SK-N-SH (cell line): ENCODE measurements at regions not wholly inside any gene's neighbourhood (a gene's known extent, or its start where the extent isn't known, plus 50 kb on each side); places are given as distances from the start of the nearest gene placed in this dataset.
"Not testable (repeated sequence)": the region's sequence is repeated elsewhere in the genome, so short reads cannot be mapped to it uniquely, and the experiment has no call there.

Source experiments
- CTCF ChIA-PET: fragments of 300-600, 350-600 bp; formaldehyde crosslinking; extraction: SDS; loops from one replicate; lab custom pipeline; 2021; lab: Yijun Ruan, JAX
- POLR2A ChIA-PET: fragments of 350-600 bp; sonication (Branson Sonifier 250); formaldehyde crosslinking; extraction: SDS; loops from one replicate; lab custom pipeline; 2020; ENCODE audit warnings: antibody characterized with exemption, inconsistent platforms; lab: Yijun Ruan, JAX
- DNase-seq: peaks from one replicate; pipeline ENCODE4 v3.0.0; 2012
- H2AFZ ChIP-seq: fragments of 200-600 bp; sonication (generic); 2 replicates; pipeline ENCODE4 v1.8.1; 2016; ENCODE audit warnings: antibody characterized with exemption, mild to moderate bottlenecking, low read depth
- H3F3A ChIP-seq: fragments of 200-600 bp; sonication (generic); replicated peaks from 2 replicates; pipeline ENCODE3; 2016; ENCODE audit warnings: antibody characterized with exemption, mild to moderate bottlenecking; ENCODE audit not compliant: insufficient read depth
- H3K27ac ChIP-seq, 2 experiments: fragments of 200-500 bp in 1 of 2; fragments of 200-600 bp in 1 of 2; sonication (Bioruptor generic) in 1 of 2; sonication (generic), shearing (Covaris generic) in 1 of 2; 2 replicates each; pipeline versions ENCODE4 v1.5.1 to v1.6.1; 2014 to 2016; ENCODE audit warnings: low read depth in 2 of 2, inconsistent platforms in 1 of 2, low read length in 1 of 2, mild to moderate bottlenecking in 1 of 2, mixed read lengths in 1 of 2
- H3K27me3 ChIP-seq: fragments of 200-600 bp; sonication (generic), shearing (Covaris generic); 2 replicates; pipeline ENCODE4 v1.6.1; 2016; ENCODE audit warnings: mixed run types; ENCODE audit not compliant: insufficient read depth
- H3K36me3 ChIP-seq, 2 experiments: fragments of 200-500 bp in 1 of 2; fragments of 200-600 bp in 1 of 2; sonication (Bioruptor generic) in 1 of 2; sonication (generic) in 1 of 2; replicated peaks in 1 of 2; 2 replicates each; pipeline versions ENCODE3 to v1.5.1; 2014 to 2016; ENCODE audit warnings: low read length in 1 of 2, mild to moderate bottlenecking in 1 of 2; ENCODE audit not compliant: insufficient read depth in 2 of 2, control insufficient read depth in 1 of 2
- H3K4me1 ChIP-seq, 2 experiments: fragments of 200-500 bp in 1 of 2; fragments of 200-600 bp in 1 of 2; sonication (Bioruptor generic) in 1 of 2; sonication (generic), shearing (Covaris generic) in 1 of 2; 2 replicates each; pipeline versions ENCODE4 v1.5.1 to v1.6.1; 2014 to 2016; ENCODE audit warnings: low read depth in 1 of 2, low read length in 1 of 2, mixed run types in 1 of 2; ENCODE audit not compliant: insufficient read depth in 2 of 2, control insufficient read depth in 1 of 2
- H3K4me2 ChIP-seq: fragments of 200-600 bp; sonication (generic), shearing (Covaris generic); 2 replicates; pipeline ENCODE4 v1.6.1; 2017; ENCODE audit warnings: mixed run types
- H3K4me3 ChIP-seq, 2 experiments: fragments of 200-500 bp in 1 of 2; fragments of 200-600 bp in 1 of 2; sonication (Bioruptor generic) in 1 of 2; sonication (generic), shearing (Covaris generic) in 1 of 2; 2 replicates each; pipeline versions ENCODE4 v1.5.1 to v1.8.1; 2014 to 2016; ENCODE audit warnings: low read depth in 2 of 2, inconsistent platforms in 1 of 2, low read length in 1 of 2, mild to moderate bottlenecking in 1 of 2, mixed read lengths in 1 of 2, moderate library complexity in 1 of 2
- H3K79me2 ChIP-seq: fragments of 200-600 bp; sonication (generic); 2 replicates; pipeline ENCODE4 v1.8.1; 2017; ENCODE audit warnings: mild to moderate bottlenecking; ENCODE audit not compliant: insufficient read depth
- H3K9ac ChIP-seq: fragments of 200-600 bp; sonication (generic); 2 replicates; pipeline ENCODE4 v1.6.1; 2017; ENCODE audit warnings: mixed run types
- H3K9me2 ChIP-seq: fragments of 200-600 bp; sonication (generic); 2 replicates; pipeline ENCODE4 v1.6.1; 2017; ENCODE audit warnings: mixed run types
- H3K9me3 ChIP-seq: fragments of 200-600 bp; sonication (generic); 2 replicates; pipeline ENCODE4 v1.6.1; 2017; ENCODE audit warnings: mixed run types, mild to moderate bottlenecking, moderate library complexity
- H4K20me1 ChIP-seq: fragments of 200-600 bp; sonication (generic); 2 replicates; pipeline ENCODE4 v1.6.1; 2017; ENCODE audit warnings: mild to moderate bottlenecking, mixed run types; ENCODE audit not compliant: insufficient read depth
- FOSL2 ChIP-seq: IDR thresholded peaks from 2 replicates; pipeline ENCODE4 v1.4.0; 2012; ENCODE audit warnings: low read depth, mild to moderate bottlenecking, moderate library complexity, borderline replicate concordance
- JUND ChIP-seq: IDR thresholded peaks from 2 replicates; pipeline ENCODE4 v1.4.0; 2012
- MEF2A ChIP-seq: IDR thresholded peaks from 2 replicates; pipeline ENCODE4 v1.4.0; 2012; ENCODE audit warnings: low read depth, borderline replicate concordance
- RAD21 ChIP-seq: IDR thresholded peaks from 2 replicates; pipeline ENCODE4 v1.6.1; 2012; ENCODE audit warnings: mild to moderate bottlenecking, low read length
- RCOR1 ChIP-seq: fragments of 150-350 bp; IDR thresholded peaks from 2 replicates; pipeline ENCODE4 v1.6.1; 2017; ENCODE audit warnings: antibody characterized with exemption, low read length
- RFX5 ChIP-seq: IDR thresholded peaks from 2 replicates; pipeline ENCODE4 v1.6.1; 2012; ENCODE audit warnings: mild to moderate bottlenecking, improper control_type of control experiment, low read length
- TCF12 ChIP-seq: IDR thresholded peaks from 2 replicates; pipeline ENCODE4 v1.4.0; 2012
- USF2 ChIP-seq: fragments of 150-350 bp; IDR thresholded peaks from 2 replicates; pipeline ENCODE4 v1.6.1; 2017; ENCODE audit warnings: antibody characterized with exemption, low read length, low read depth, borderline replicate concordance
- YY1 ChIP-seq: IDR thresholded peaks from 2 replicates; pipeline ENCODE4 v1.4.0; 2012; ENCODE audit warnings: low read depth, mild to moderate bottlenecking
- WGBS: methylation state at CpG from one replicate; pipeline ENCODE4 v1.1.6; 2017; ENCODE audit warnings: low lambda C conversion rate; 5-methylcytosine and 5-hydroxymethylcytosine counted together

GRCh38 chr1:99439433-99440075 lies 175.3 kb downstream of the PLPPR4 start:
- no peak overlapping the region for H3K4me2 ChIP-seq
- 75% methylated on average over 3 of the region's 3 CpGs for WGBS
- no peaks in the 10 kb centered on the region for H4K20me1 ChIP-seq
- no peaks in the 10 kb centered on the region for H3K4me1 ChIP-seq
- no peaks in the 10 kb centered on the region for H3K9me2 ChIP-seq
- no peak overlapping the region for H2AFZ ChIP-seq
- no peak overlapping the region for H3K9ac ChIP-seq
- H3F3A ChIP-seq = no peaks in the 10 kb centered on the region
- H3K4me3 ChIP-seq = no peak overlapping the region
- no peaks in the 10 kb centered on the region for H3K79me2 ChIP-seq
- no peaks in the 10 kb centered on the region for H3K27me3 ChIP-seq
- ChIA-PET CTCF (interaction anchor here (1.0 to 1.5 kb wide), 5 partner anchors 22 to 644 kb away, joined by 3 to 5 read pairs (median 3); no protein-coding TSS in a partner anchor), POLR2A (no interaction called here)
- H3K27ac ChIP-seq = no peak overlapping the region
- TF ChIP-seq MEF2A = no peak
- TF ChIP-seq RFX5 = no peak
- no peak for TF ChIP-seq RCOR1
- no peak for TF ChIP-seq TCF12
- TF ChIP-seq RAD21 = no peak
- no peak for TF ChIP-seq USF2
- no peak for TF ChIP-seq FOSL2
- no peak for DNase-seq
- H3K9me3 ChIP-seq = no peaks in the 10 kb centered on the region
- no peaks in the 10 kb centered on the region for H3K36me3 ChIP-seq

GRCh38 chr1:99441299-99442095 lies 177.2 kb downstream of the PLPPR4 start:
- Histone ChIP-seq H3K36me3 (no peaks in the 10 kb centered on the region), H3K9me2 (no peaks in the 10 kb centered on the region), H2AFZ (peak overlapping the region; percentile 73), H3K4me2 (0 out of 2 replicates have a peak overlapping the region, but pooled peaks have one; percentile 0), H3K27ac (peak overlapping the region in 1 of 2 experiments; percentile 48; a peak in 1 of 4 replicates), H3K4me3 (no peak overlapping the region), H3K79me2 (no peaks in the 10 kb centered on the region), H3K4me1 (no peaks in the 10 kb centered on the region; a peak in 1 of 4 replicates), H3K9ac (no peak overlapping the region), H3F3A (peaks cover 5% of the 10 kb centered on the region), H3K27me3 (no peaks in the 10 kb centered on the region), H4K20me1 (no peaks in the 10 kb centered on the region), H3K9me3 (no peaks in the 10 kb centered on the region)
- CTCF ChIA-PET = interaction anchor here (0.6 kb wide), 1 partner anchor 72 kb away, joined by 3 read pairs; no protein-coding TSS in a partner anchor
- 74% methylated on average over 6 of the region's 6 CpGs for WGBS
- POLR2A ChIA-PET = no interaction called here
- TF ChIP-seq JUND (peak; percentile 37; the same call in 1 of the 2 replicates), YY1 (no peak), FOSL2 (peak; percentile 10; the same call in 1 of the 2 replicates)
- DNase-seq = no peak

- H3K9ac ChIP-seq, H3K27me3 ChIP-seq, POLR2A ChIA-PET, H3K9me2 ChIP-seq, H3F3A ChIP-seq, H3K4me1 ChIP-seq, H2AFZ ChIP-seq, H3K4me3 ChIP-seq, H4K20me1 ChIP-seq, H3K4me2 ChIP-seq, H3K79me2 ChIP-seq, H3K9me3 ChIP-seq, DNase-seq, H3K36me3 ChIP-seq, H3K27ac ChIP-seq: not testable (repeated sequence)
- CTCF ChIA-PET = interaction anchor here (1.6 kb wide), 1 partner anchor 118 kb away, joined by 6 read pairs; no protein-coding TSS in a partner anchor
- 84% methylated on average over 6 of the region's 6 CpGs for WGBS
Observed at GRCh38 chr1:99444211-99444927, 180.1 kb downstream of the PLPPR4 start.
